ENCODE measurements at regions not wholly inside any gene's neighbourhood (a gene's known extent, or its start where the extent isn't known, plus 50 kb on each side); places are given as distances from the start of the nearest gene placed in this dataset.

DNA sequence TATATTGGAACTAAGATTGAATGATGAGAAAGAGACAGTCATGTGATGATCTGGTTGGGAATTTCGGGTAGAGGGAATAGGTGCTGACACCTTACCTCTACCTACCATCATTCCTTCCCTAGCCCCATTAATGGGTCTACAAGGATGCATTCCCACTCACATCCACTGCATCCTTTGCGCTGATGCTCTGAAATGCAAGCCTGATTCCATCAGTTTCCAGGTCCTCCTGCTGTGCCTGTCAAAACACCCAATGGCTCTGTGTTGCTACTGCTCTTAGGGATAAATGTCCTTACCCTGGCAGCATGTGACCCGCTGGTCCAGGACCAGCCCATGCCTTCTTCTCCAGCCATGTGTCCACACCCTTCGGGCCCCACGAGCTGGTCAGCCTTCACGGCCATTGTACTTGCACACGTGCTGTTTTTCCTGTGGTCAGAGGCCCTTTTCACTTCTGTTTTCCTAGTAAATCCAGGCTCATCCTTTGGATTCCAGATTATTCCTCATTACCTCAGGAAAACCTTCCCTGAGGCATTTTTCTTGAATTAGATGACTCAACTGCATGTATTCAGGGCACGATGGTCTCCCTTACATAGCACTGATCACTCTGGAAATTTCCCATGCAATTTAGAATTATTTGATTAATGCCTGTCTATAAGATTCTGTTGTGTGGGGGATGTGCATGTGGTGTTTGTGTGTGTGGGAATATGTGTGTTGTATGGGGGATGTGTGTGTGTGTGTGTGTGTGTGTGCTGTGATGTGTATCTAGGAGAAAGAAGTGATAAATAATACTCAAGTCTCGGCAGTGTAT, 185.0 kb downstream of the DIRAS2 start:
- TF ChIP-seq EZH2 (IDR thresholded peaks at IDR 0.05) (no peak), POLR2AphosphoS5 (IDR thresholded peaks at IDR 0.05; ENCODE audit: borderline replicate concordance, low read depth, low read length) (no peak), FOXP2 (optimal IDR thresholded peaks at IDR 0.05; ENCODE audit: control extremely low read depth, extremely low read length, insufficient read depth) (no peak)
